ENCODE measurements at regions not wholly inside any gene's neighbourhood (a gene's known extent, or its start where the extent isn't known, plus 50 kb on each side); places are given as distances from the start of the nearest gene placed in this dataset.
A peak's percentile ranks its signal among the peaks of the same experiment; 100 is the strongest.

DNA sequence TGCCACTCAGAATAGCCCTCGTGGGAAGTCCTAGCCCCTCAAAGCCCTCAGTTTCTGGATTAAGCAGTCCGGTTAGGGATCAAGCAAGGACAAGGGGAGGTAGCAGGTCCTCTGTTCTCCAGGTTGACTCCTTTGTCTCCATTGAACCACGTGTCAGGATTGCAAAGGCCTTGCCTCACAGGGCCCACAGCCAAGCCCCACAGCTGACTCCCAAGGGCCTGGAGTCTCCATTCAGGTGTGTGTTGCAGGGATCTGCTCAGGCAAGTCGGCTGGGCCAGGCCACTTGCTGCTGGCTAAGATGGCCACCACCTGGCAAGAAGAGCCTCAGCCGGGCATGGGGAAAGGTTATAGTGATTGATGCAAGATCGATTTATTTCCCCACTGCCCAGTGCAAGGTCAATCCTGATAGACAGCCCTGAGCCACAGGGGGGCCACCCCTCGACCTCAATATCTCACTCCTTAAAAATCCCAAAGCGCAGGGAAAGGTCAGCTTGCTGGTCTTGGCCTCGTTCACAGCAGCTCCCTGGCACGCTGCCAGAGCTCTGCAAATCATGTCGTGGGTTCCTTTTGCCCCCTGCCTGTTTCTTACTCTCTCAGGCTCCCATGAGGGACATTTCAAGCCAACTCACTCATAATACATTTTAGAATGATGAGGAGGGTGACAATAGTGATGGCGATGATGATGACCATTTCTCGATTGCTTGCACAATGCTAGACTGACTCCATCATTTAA, 75.9 kb downstream of the EDN3 start:
- DNase-seq = no peak
- ATAC-seq = no peak

DNA sequence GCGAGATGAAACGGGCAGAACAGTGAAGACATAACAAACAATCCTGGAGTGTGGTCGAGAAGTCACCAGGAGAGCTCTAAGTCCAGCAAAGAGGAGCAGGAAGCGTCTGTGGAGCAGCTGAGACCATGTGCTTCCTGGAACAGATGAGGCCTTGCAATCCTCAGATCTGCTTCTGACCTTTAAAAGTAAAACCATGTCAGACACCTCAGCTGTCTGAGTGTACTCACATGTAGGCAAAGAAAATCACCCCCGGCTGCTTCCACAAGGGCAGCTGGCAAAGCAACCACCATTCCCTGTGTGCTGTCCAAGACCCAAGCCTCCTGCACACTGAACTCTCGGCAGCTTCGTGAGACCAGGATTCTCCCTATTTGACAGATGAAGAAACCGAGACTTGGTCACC, 76.6 kb downstream of the EDN3 start:
- ATAC-seq (peak; percentile 23), DNase-seq (no peak)

DNA sequence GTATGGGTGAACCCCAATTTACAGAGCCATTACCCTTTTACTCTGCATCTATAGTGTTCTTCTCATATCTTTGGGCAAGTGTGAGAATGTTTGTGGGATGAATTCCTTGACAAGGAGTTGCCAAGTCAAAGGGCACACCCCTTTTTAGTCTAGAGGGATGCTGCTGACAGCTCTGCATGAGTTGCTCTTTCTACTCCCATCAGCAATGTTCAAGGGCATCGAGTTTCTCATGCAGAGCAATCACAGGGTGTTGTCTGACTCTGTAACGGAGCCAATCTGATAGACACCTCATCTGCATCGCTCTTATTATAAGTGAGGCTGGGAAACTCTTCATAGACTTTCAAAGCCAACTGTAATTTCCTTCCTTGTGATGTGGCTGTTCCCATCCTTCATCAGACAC, 77.4 kb downstream of the EDN3 start:
- ATAC-seq (no peak), DNase-seq (no peak)

DNA sequence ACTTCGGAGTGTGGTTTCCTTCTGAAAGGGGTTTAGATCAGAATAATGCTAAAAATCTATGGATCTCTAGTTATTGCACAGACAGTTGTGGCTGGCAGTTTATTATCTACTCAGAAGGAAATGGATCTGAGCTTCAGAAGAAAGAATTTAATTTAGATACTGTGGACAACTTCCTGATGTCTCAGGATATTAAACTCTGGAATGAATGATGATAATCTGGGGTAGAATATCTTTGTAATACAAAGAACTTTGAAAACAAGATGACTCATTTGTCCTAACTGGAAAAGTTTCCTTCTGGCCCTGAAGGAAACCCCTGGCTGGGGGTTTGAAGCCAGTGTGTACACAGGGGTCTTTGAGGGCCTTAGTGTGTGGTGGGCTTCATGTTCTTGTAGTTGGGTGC, 78.0 kb downstream of the EDN3 start:
- ATAC-seq = no peak
- no peak for DNase-seq

DNA sequence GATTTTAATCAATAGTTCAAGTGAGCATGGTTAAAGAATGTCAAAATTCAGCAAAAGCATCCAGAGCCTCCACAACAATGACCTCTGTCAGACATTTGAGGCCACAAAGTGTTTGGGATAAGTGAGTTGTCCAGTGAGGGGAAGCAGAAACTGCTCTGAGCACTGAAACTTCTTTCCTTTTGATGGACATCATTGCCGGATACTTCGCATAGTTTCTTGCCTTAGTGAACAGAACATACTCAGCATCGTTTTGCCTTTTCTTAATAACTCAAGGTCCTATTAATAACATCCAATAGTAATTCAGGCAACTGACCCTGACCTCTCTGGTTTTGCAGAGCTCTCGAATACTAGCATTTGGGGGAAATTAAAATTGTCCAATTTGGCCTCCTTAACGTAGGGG, 78.6 kb downstream of the EDN3 start:
- ATAC-seq (no peak), DNase-seq (no peak)

DNA sequence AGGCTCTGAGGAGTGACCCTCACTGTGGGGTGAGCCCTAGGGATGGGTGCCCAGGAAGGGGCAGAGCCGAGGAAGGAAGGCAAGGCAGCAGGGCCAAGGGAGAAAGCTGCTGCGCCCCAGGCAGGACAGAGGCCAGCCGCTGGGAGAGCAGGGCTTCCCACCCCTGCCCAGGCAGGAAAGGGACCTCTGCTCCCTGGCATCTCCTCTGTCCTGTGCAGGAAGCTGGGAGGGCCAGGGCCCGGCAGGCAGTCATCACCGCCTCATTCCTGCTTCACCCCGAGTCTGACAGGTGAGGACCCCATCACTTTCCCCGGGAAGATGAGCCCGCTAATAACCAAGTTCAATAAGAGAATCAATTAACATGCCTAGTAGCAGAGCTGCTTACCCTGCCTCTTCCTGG, 81.3 kb downstream of the EDN3 start:
- ATAC-seq (no peak), DNase-seq (no peak)

DNA sequence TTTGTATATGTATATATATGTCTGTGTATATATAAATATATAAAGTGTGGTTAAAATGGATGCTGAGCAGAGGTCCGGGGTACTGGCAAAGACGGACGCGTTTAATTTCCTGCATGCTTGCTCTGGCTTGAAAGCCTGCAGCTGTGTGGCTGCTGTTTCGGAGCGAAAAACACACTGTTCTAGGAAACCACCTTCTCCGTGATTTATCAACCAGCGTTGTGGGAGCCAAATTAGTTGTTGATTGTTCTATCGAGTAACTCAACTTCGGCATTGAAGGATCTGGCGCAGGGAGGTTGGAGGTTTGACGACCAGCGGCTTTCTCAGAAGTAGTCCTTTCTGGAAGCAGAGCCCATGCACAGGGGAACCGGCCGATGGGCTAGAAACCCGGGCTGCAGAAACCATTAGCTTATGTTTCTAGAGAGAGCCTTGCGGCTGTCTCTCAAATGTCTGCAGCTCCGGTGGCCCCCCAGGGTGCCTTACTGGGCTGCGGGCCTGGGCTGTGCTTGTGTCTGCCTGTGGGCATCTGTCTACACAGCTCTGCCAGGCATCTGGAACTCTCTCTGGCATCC, 81.8 kb downstream of the EDN3 start:
- ATAC-seq = no peak
- DNase-seq = no peak

DNA sequence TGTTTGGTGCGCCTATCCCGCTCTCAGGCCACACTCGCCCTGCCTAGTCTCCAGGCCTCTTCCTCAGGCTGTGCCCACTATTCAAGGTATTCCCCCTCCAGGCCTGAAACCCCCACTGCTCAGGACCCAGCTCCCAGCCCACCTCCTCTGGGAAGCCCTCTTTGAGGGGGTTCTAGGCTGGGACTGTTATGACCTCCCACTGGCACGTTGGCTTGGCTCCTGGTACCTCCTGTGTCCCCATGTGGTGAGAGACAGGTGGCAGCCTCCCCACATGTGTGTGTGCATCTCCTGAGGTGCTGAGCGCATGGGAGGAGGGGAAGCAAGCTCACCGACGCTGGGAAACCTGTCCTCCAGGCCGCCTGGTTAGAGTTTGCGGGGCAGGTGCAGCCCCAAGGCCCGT, 82.5 kb downstream of the EDN3 start:
- ATAC-seq = no peak
- no peak for DNase-seq

DNA sequence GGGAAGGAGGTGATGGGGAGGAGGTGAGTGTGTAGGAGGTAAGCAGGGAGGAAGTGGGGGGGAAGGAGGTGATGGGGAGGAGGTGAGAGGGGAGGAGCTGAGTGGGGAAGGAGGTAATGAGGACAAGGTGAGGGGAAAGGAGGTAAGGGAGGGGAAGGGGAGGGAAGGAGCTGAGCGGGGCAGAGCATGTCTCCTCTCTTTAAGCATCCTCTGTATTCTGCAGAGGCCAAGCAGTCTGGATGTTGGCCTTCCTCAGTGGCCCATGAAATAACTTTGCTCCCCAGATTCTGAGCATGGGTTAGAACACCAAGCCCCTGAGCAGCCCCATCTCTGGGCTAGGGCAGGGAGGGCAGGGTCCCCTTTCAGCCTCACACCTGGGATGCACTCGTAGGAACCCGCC, 84.6 kb downstream of the EDN3 start:
- DNase-seq = no peak
- no peak for ATAC-seq

DNA sequence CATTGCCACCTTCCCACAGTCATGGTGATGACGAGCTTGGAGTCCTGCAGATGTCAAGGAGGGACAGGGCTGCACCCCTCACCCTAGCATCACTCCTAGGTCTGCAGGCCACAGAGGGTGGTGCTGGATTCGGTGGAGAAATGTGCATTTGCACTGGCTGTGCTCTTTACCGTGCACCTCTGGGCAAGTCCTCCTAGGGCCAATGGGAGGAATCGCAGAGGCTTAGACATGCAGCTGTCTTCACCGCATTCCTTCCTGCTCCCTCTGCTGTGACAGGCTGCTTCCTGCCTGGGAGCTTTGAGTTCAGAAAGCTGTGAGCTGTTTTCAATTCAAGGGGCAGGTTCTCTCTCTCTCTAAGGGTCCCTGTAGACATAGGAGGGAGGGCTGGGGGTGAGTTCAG, 85.1 kb downstream of the EDN3 start:
- ATAC-seq (no peak), DNase-seq (no peak)

DNA sequence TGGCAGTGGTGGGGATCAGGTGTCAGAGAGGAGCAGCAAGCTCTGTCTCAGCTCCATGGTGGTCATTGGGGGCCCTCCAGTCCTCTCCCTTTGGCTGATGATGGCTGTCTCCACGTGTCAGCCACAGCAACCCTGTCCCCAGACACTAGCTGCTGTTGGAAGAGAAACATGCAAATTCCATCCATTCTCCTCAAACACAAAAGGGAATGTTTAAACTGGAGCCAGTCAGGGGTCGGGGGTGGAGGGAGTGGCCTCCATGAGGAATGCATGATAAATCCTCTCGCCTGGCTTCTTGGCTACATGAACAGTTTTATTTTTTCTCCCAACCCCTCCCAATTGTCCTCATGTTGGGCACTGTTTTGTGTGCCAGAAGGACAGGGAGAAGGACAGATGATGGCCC, 86.4 kb downstream of the EDN3 start:
- DNase-seq (no peak), ATAC-seq (no peak)

DNA sequence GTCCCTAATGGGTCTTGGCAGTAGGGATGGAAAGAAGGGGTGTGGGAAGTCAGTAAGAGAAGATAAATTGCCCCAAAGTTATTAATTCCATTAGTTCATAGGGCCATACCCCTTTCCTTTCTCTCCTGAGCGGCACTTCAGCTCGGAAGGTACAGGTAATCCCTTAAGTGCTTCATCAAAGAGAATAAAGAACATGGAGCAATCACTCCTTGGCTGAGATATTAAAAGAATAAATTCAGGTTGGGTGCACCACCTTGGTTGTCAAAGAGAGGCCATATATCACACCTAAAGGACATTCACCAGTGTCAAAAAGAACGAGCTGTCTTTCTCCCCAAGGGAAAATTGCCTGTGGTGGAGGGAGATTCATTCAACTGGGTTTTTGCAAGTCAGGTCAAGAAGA, 87.5 kb downstream of the EDN3 start:
- DNase-seq (no peak), ATAC-seq (no peak)

DNA sequence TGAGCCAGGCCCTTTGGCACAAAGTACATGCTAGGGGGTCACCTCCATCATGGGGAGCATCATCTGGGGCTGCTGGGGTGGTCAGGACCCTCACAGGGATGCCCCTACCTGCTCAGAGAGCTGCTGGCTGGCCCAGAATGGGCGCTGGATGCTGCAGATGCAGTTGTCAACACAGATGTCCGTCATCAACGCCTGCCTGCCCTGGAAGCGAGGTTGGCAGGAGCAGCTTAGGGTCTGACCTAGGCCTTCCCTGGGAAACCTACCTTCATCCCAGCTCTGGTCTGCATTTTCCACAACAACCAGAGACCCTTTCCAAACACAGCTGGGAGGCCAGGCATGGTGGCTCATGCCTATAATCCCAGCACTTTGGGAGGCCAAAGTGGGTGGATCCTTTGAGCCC, 88.0 kb downstream of the EDN3 start:
- DNase-seq (no peak), ATAC-seq (no peak)

DNA sequence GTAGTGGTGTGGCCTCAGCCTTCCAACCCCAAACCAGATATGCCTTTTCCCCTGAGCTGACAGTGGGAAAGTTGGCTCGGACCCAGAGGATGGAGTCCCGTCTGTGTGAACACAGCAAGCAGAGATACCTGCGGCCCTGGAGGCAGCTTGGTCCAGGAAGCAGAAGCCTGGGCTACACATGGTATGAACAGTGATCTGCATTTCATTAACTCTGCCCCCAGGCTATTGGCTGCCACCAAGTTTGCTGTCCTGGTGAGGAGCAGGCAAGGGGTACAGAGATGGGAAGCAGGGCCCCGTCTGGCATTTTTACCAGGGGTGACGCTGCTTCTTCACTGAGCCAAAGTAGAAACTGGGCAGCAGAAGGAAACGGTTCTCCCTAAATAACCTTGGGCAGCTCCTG, 90.0 kb downstream of the EDN3 start:
- ATAC-seq (no peak), DNase-seq (no peak)

DNA sequence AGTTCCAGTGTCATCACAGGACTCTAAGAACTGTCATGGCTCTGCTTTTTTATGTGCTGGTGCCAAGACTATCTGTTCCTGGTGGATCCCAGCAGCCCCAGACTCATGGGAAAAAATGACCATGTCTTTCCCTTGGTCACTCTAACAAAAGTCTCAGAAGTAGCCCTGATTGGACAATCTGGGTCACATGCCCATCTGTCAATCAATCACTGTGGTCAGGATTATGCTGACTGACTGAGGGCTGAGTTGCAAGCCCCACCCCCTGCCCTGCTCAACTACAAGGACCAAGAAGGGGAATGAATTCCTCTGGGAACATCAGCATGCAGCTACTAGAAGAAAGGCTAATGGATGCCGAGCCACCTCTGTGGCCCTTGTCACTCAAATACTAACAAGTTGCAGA, 91.6 kb downstream of the EDN3 start:
- no peak for DNase-seq
- no peak for ATAC-seq

DNA sequence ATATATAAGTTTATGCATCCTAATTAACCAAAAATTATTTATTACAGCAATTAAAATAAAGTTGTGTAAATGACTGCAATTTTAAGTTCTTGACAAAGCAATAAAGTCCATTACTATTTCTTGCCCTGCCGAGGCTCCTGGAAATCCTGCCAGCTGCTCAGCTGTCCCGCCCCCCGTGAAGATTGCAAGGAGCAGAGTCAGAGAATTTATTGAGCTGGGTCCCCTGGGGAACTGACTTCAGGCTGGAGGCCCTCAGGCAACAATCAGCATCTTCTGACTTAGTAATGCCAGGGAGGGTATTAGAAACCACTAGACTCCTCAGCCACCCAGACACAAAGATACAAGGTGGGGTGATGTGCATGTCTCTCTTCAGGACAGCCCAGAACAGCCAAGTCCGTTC, 92.3 kb downstream of the EDN3 start:
- ATAC-seq (no peak), DNase-seq (no peak)

DNA sequence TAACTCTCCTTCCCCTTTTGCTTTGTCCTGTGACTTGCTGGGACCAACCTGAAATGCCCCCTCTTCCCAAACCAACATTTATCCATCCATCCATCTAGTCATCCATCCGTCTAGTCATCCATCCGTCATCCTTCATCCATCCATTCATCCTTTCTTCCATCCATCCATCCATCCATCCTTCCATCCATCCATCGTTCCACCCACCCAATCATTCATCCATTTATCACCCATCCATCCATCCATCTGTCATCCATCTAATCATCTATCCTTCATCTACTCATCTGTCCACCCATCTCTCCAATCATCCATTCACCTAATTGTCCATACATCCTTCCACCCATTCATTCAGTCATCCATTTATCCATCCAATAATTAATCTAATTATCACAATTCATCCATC, 92.7 kb downstream of the EDN3 start:
- DNase-seq (no peak), ATAC-seq (no peak)

DNA sequence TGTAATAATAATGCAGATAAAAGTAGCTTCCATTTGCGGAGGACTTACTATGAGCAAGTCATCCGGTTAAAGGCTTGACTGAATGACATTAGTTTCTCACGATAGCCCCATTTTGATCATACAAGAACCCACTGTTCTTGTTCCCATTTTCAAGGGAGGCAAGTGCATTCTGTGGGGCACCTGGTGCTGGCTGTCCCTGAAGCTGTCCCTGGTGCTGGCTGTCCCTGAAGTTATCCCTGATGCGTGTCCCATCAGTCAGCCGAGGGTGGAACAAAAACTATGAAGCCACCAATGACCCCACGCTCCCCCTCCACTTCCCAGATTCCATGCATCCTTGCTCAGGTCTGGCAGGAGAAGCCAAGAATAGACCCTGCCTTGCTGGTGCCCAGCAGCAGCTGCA, 95.3 kb downstream of the EDN3 start:
- no peak for ATAC-seq
- DNase-seq = no peak

DNA sequence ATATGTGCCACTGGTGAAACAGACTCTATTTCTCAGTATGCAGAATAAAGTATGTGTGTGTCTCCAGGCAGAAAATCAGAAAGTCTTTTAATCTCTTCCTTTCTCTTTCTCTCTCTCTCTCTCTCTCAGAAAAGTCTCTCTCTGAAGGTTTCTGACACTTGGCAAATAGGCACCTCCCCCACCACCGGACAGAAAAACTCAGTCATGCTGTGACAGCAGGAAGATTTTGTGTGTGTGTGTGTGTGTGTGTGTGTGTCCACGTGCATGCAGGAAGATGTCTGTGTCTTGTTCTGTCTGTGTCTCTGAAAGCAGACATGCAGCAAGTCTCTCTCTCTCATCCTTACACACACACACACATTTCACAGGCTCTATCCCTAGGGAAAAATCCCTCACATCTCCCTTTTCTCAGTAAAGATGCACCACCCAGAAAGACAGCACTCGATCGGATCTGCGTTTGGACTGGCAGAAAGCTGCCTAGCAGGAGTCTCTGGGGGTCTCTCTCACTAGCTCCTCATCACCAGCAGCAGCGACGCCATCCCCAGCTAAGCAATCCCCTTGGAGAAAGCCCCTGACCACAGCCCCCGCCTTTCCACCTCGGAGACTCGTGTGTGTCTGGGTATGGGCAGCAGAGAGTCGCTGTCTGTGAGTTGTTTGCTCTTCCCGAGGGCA, 98.3 kb downstream of the EDN3 start:
- ATAC-seq (no peak), DNase-seq (no peak)

DNA sequence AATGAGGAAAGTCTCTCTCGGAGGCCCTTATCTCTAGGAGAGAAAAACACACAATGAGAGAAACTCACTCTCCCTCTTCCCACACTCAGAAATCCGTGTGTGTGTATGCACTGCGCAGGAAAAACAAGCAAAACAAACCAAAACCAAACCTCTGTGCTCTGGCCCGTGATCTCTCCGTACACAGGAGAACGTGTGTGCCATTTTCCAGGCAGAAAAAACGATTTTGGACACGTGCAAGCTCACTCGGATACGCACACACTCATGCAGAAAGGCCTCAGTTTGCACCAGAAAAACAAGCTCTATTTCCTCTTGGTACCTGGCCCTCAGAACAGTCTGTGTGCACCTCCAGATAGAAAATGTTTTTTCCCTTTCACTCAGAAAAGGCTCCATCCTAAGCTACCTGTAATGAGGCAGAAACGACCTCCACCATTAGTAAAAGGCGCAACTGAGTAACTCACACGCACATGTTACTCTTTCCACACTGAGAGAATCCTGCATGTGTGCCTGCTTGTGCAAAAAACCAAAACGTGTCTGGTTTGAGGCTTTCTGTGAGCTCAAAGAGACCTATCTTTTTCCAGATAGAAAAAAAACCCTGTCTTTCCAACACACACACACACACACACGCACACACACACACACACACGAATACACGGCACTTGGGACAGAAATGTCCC, 99.2 kb downstream of the EDN3 start:
- ATAC-seq (no peak), DNase-seq (no peak)

DNA sequence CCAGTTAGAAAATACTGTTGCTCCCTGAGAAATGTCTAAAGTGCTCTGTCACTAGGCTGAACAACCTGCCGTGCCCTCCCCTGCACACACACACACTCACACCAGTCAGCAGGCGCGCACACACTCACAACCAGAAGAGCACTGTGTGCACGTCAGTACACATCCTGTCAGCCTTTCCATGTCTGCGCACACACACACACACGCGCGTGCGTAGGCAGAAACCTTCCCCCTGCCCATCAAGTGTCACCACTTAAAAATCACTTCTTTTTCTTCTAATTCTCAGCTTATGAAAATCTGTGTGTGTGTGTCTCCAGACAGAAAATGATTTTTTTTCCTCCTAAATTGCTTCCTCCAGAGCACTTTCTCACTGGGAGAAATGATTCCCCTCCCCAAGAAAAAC, 100.3 kb downstream of the EDN3 start:
- ATAC-seq (peak; percentile 47), DNase-seq (peak; percentile 16)

DNA sequence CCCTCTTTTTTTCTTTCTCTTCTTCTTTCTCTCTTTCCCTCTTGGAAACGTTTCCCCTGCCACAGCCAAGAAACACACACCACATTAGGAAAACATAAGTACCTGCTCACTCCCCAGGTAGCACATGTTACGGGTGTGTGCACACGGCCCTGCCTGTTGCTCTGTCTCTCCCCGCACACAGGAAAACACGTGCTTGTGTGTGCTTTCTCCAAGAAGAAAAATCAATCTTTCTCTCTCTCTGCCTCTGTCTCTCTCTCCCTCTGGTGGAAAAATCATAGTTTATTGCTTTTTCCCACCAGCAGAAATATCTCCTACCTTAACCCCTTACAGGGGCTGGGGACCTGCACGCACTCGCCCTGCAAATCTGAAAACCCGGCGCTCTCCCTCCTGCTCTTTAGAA, 102.3 kb downstream of the EDN3 start:
- DNase-seq (no peak), ATAC-seq (no peak)

DNA sequence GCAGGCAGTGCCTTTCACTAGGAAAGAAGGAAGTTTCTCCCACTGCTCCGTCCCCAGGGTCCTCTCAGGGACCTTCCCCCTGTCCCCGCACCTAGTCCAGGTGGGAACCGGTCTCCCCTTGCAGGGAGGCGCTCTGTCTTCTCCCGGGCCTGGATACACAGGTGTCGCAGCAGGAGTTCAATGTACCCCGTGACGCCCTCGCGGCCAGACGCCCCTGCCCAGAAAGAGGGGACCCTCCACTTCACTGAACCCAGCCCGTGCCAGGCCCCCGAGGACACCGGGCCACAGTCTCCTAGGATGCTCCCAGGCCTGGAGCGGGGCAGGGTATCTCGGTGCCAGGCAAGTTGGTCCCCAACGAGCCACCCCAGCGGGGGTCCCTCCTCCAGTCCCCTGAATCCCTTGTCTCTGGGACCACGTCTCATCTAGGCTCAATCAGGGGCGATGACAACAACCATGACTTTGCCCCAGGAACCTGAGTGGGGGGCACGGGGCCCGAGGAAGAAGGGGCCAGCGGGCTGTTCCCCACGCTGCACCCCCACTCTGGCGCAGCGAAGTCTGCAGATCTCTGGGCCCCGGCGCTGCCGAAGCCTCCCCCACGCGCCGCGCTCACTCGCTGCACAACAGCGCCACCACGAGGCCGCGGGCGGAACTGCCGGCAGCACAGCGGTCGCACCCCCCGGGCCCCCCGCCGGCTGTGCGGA, 103.0 kb downstream of the EDN3 start:
- peak; percentile 84 for DNase-seq
- peak; percentile 75 for ATAC-seq
